Esophagus squamous epithelium (tissue), 5 donors: ENCODE measurements at regions not wholly inside any gene's neighbourhood (a gene's known extent, or its start where the extent isn't known, plus 50 kb on each side); places are given as distances from the start of the nearest gene placed in this dataset.

ENCODE experiments used
- DNase-seq: peaks from one replicate; lab custom pipeline; 2025; lab: John Stamatoyannopoulos, UW
- H3K27ac ChIP-seq, 4 donors: fragments of 200-600 bp; sonication (generic); one replicate each; pipeline ENCODE4 v1.5.1; 2016 to 2019; ENCODE audit warnings: mild to moderate bottlenecking in 1 of 4
- H3K27me3 ChIP-seq, 4 donors: fragments of 200-600 bp; sonication (generic); 1 replicate in 3 of 4; 2 replicates in 1 of 4; pipeline versions ENCODE4 v1.5.1 to v1.6.0; 2017 to 2021; ENCODE audit warnings: antibody characterized with exemption in 1 of 4
- H3K36me3 ChIP-seq, 3 donors: fragments of 200-600 bp; sonication (generic); one replicate each; pipeline ENCODE4 v1.5.1; 2016 to 2019
- H3K4me1 ChIP-seq, 3 donors: fragments of 200-600 bp; sonication (generic); one replicate each; pipeline ENCODE4 v1.5.1; 2017 to 2019
- H3K4me3 ChIP-seq, 4 donors: fragments of 200-600 bp; sonication (generic); 1 replicate in 3 of 4; 2 replicates in 1 of 4; pipeline ENCODE4 v1.5.1; 2016 to 2019; ENCODE audit warnings: mild to moderate bottlenecking in 2 of 4, moderate library complexity in 1 of 4
- H3K9me3 ChIP-seq, 3 donors: fragments of 200-600 bp; sonication (generic); one replicate each; pipeline ENCODE4 v1.5.1; 2016 to 2019
- POLR2A ChIP-seq, 4 donors: fragments of 450-650 bp; IDR thresholded peaks; one replicate each; pipeline ENCODE4 v1.6.1; 2017; ENCODE audit warnings: antibody characterized with exemption in 4 of 4, mild to moderate bottlenecking in 4 of 4, moderate library complexity in 3 of 4
- WGBS, 2 donors: methylation state at CpG; one replicate each; pipeline ENCODE4 v1.1.5; 2018; 5-methylcytosine and 5-hydroxymethylcytosine counted together
- intact Hi-C: fragments of 100-400 bp; cut with DNase I; formaldehyde crosslinking; loops from one replicate; pipeline ENCODE4 v1.15.0; 2022
- TF ChIP-seq, protein P1 (sequence below), 6 experiments: fragments of 450-650 bp in 4 of 6; fragments of 200-600 bp in 2 of 6; sonication (generic) in 2 of 6; IDR thresholded peaks; one replicate each; pipeline ENCODE4 v1.5.1; 2016 to 2019; ENCODE audit warnings: antibody characterized with exemption in 6 of 6, mild to moderate bottlenecking in 4 of 6, moderate library complexity in 4 of 6
- donor health status: DM: yes; HTN: yes; CAD: no.

DNA sequence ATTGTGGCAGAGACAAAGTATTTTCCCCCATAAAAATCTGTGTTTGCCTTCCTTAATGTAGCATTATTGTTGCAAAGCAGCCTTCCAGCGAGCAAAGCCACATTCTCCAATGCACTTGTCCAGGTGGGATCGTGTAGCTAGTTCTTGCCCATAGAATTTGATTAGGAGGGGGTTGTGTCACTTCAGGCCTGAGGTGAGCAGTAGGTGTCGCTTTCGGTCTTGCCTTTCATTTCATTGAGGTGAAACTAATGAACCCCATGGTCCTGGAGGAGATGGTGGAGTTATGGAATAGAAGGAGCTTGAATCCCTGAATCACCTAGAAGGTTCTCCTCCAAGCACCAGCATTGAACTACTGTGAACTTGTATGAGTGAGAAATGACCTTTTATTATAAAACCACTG, 318.9 kb upstream of the PBX1 start:
- H3K27me3 ChIP-seq = no peaks in the 10 kb centered on the region
- H3K9me3 ChIP-seq = no peaks in the 10 kb centered on the region
- 56 to 70% methylated on average over 4 of the region's 4 CpGs for WGBS, 2 donors
- H3K27ac ChIP-seq = no peak overlapping the region
- H3K36me3 ChIP-seq = no peaks in the 10 kb centered on the region
- H3K4me3 ChIP-seq = no peak overlapping the region
- TF ChIP-seq POLR2A (IDR thresholded peaks at IDR 0.05) = no peak
- TF ChIP-seq, protein P1, sequence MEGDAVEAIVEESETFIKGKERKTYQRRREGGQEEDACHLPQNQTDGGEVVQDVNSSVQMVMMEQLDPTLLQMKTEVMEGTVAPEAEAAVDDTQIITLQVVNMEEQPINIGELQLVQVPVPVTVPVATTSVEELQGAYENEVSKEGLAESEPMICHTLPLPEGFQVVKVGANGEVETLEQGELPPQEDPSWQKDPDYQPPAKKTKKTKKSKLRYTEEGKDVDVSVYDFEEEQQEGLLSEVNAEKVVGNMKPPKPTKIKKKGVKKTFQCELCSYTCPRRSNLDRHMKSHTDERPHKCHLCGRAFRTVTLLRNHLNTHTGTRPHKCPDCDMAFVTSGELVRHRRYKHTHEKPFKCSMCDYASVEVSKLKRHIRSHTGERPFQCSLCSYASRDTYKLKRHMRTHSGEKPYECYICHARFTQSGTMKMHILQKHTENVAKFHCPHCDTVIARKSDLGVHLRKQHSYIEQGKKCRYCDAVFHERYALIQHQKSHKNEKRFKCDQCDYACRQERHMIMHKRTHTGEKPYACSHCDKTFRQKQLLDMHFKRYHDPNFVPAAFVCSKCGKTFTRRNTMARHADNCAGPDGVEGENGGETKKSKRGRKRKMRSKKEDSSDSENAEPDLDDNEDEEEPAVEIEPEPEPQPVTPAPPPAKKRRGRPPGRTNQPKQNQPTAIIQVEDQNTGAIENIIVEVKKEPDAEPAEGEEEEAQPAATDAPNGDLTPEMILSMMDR (IDR thresholded peaks at IDR 0.05) = peak in 1 of 6 experiments; percentile 20
- no peaks in the 10 kb centered on the region for H3K4me1 ChIP-seq
- no peak for DNase-seq
- intact Hi-C loops = no loop called here

DNA sequence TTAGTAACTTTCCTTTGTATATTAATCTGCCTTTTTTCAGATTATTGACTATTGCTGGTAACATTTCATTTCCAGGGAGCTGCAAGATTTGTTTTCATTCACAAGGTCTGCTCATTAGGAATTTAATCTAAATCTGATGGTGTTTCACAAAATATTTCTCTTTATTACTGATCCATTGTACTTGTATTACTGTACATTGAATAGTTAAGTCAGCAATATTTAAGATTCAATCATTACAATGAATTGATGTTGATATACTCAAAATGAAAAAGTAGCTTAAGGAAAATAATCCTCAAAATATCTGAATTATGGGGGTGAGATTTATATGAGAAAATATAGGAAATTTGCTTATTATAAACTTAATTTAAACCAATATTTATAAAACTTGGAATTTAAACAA, 308.6 kb upstream of the PBX1 start:
- Histone ChIP-seq H3K9me3 (peaks cover 0 to 8% (median 0%) of the 10 kb centered on the region in 3 donors), H3K4me3 (no peak overlapping the region), H3K27ac (no peak overlapping the region), H3K36me3 (no peaks in the 10 kb centered on the region), H3K27me3 (peaks cover 0 to 3% (median 0%) of the 10 kb centered on the region in 4 donors), H3K4me1 (no peaks in the 10 kb centered on the region)
- TF ChIP-seq, protein P1 (IDR thresholded peaks at IDR 0.05) = no peak
- no peak for TF ChIP-seq POLR2A (IDR thresholded peaks at IDR 0.05)
- DNase-seq = no peak
- intact Hi-C loops = no loop called here

DNA sequence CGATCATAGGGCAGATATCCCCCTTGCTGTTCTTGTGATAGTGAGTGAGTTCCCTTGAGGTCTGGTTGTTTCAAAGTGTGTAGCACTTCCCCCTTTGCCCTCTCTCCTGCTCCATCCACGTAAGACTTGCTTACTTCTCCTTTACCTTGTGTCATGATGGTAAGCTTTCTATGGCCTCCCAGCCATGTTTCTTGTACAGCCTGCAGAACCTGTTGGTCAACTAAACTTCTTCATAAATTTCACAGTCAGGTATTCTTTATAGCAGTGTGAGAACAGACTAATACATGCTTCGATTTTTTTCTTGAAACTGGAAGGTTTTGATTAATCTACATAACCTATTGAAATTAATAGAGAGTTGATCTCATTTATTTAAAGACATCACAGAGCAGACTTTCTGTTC, 302.5 kb upstream of the PBX1 start:
- no peak for DNase-seq
- Histone ChIP-seq H3K36me3 (no peaks in the 10 kb centered on the region), H3K9me3 (peaks cover 0 to 17% (median 0%) of the 10 kb centered on the region in 3 donors), H3K4me1 (peaks cover 0 to 6% (median 0%) of the 10 kb centered on the region in 3 donors), H3K27me3 (peaks cover 0 to 26% (median 0%) of the 10 kb centered on the region in 4 donors), H3K4me3 (no peak overlapping the region), H3K27ac (no peak overlapping the region)
- TF ChIP-seq, protein P1 (IDR thresholded peaks at IDR 0.05) = no peak
- TF ChIP-seq POLR2A (IDR thresholded peaks at IDR 0.05) = no peak
- 52 to 61% methylated on average over 3 of the region's 3 CpGs for WGBS, 2 donors
- intact Hi-C loops = no loop called here

DNA sequence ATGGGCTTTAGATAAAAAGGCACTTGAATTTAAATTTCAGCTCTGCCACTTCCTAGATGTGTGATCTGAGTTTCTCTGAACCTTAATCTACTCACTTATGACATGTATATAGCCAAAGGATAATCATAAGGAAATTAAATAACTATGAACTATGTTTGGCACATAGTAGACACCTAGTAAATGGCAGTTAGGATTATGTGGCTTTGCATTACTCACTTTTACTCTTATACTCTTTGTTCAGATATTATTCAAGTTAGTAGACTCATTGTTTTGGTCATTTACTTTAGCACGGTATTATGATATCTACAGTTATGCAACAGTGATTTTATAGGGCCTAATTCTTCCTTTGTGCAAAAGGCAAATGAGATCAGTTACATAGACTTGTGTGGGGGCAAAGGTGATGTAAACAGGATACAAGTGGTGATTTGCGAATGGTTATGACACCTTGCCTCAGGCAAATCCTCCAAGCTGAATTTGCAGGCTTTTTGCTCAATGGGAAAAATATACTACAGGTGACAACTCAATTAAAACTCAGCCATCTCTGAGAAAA, 297.2 kb upstream of the PBX1 start:
- Histone ChIP-seq H3K27me3 (peaks cover 0 to 20% (median 0%) of the 10 kb centered on the region in 4 donors), H3K27ac (no peak overlapping the region), H3K4me3 (no peak overlapping the region), H3K4me1 (peaks cover 0 to 9% (median 0%) of the 10 kb centered on the region in 3 donors), H3K9me3 (no peaks in the 10 kb centered on the region), H3K36me3 (no peaks in the 10 kb centered on the region)
- DNase-seq = no peak
- TF ChIP-seq POLR2A (IDR thresholded peaks at IDR 0.05) = no peak
- TF ChIP-seq, protein P1 (IDR thresholded peaks at IDR 0.05) = no peak
- WGBS, 2 donors = 41 to 43% methylated on average over 2 of the region's 2 CpGs
- intact Hi-C loops = no loop called here

DNA sequence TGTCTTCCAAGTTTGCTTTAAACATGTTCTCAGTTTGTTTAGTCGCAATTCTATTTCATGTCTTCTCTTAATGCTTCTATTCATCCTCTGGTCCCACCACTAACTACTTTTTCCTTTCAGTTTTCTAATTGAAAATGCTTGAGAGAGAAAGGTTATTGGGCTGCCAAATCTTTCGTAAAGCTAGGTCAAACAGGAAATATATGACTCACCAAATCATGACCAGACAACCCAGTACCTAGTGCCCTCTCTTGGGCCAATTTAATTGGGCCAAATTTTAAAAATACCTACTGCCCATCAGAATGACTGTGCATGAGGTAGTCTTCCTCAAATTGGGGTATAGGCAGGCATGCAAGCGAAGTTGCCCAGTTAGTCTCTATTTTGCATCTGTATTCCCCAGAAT, 295.4 kb upstream of the PBX1 start:
- no peak for DNase-seq
- no peaks in the 10 kb centered on the region for H3K9me3 ChIP-seq
- peaks cover 0 to 12% (median 0%) of the 10 kb centered on the region in 4 donors for H3K27me3 ChIP-seq
- H3K27ac ChIP-seq = no peak overlapping the region
- H3K4me3 ChIP-seq = no peak overlapping the region
- H3K36me3 ChIP-seq = no peaks in the 10 kb centered on the region
- WGBS, 2 donors = 54 to 61% methylated on average over 3 of the region's 3 CpGs
- TF ChIP-seq POLR2A (IDR thresholded peaks at IDR 0.05) = no peak
- TF ChIP-seq, protein P1 (IDR thresholded peaks at IDR 0.05) = no peak
- intact Hi-C loops = no loop called here
- peaks cover 0 to 5% (median 0%) of the 10 kb centered on the region in 3 donors for H3K4me1 ChIP-seq
